ENCODE measurements at regions not wholly inside any gene's neighbourhood (a gene's known extent, or its start where the extent isn't known, plus 50 kb on each side); places are given as distances from the start of the nearest gene placed in this dataset.

DNA sequence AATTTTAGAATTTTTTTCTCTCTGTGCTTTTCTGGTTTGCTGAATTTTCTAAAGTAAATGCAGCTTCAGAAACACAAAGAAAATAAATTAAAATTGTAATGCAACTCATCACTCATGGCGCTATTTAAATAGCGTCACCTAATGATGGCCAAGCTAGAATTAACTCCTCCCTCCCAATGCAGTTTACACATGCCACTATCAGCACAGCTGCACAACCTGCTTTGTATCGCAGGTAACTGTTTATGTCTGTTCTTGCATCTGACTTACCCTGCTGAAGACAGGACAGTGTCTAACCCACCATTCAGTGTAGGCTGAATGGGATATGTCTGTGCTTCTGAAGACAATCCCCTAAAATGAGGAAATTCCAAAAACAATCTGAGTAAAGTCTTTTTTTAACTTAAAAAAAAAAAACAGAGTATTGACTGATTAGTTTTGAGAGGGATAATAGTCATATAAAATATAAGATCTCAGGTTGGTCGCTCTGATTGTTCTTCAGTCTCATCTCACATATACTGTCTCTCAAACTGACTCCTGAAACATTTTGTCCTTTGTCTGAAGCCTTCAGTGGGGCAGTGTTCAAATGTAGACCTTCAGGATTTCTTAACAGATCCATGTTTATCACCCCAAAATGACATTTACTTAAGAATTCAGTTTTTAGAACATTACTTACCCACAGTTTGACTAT is 271.4 kb downstream of the ZEB2 start:
- no peak for DNase-seq (ENCODE audit: low spot score in 2 of 2)
- in situ Hi-C loops (cut with MboI; ENCODE audit: low sequenced_read_pairs), result no loop called here
- Histone ChIP-seq H3K9me3 (peaks cover 8% of the 10 kb centered on the region; the same call in 1 of the 2 replicates), H3K36me3 (replicated peaks) (no peaks in the 10 kb centered on the region), H3K27me3 (ENCODE audit: low read depth) (no peaks in the 10 kb centered on the region), H3K4me3 (no peak overlapping the region), H3K4me1 (no peaks in the 10 kb centered on the region)

DNA sequence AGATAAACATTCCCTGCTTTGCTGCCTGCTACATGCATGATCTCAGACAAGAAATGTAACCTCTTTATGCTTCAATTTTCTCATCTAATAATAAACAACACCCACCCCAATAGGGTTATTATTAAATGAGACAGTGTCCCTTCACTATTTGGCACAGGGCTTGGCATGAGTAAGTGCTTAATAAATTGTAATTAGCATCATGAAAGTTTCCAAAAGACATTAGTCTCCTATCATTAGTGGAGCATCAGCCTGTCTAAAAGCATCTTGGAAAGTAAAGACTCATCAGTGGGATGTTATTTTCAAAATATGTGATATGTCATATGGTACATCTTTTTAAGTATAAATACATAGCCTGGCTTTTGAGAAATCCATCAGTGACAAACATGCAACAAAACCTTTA is 275.0 kb downstream of the ZEB2 start:
- H3K4me3 ChIP-seq, result no peak overlapping the region
- no peaks in the 10 kb centered on the region for H3K9me3 ChIP-seq
- DNase-seq (ENCODE audit: low spot score in 2 of 2), result no peak
- peaks cover 25% of the 10 kb centered on the region for H3K4me1 ChIP-seq
- in situ Hi-C loops (cut with MboI; ENCODE audit: low sequenced_read_pairs), result no loop called here
- H3K27me3 ChIP-seq (ENCODE audit: low read depth), result no peaks in the 10 kb centered on the region
- H3K36me3 ChIP-seq (replicated peaks), result no peaks in the 10 kb centered on the region

DNA sequence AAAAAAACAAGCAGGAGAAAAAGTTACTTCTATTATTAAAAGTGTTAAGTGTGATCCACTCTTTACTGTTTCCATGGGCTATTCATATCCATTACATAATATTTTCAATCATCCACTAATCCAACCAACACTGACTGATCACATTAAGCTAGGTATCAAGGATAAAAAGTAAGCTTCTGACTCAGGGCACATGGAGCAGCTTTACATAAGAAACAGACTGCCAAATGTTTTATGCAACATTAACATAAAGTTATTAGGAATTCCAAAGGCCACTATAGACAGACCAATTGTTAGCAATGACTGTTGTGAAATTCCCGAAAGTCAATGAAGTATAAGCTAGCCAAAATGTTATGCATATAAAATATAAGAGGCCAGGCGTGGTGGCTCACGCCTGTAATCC is 277.6 kb downstream of the ZEB2 start:
- no peaks in the 10 kb centered on the region for H3K9me3 ChIP-seq

DNA sequence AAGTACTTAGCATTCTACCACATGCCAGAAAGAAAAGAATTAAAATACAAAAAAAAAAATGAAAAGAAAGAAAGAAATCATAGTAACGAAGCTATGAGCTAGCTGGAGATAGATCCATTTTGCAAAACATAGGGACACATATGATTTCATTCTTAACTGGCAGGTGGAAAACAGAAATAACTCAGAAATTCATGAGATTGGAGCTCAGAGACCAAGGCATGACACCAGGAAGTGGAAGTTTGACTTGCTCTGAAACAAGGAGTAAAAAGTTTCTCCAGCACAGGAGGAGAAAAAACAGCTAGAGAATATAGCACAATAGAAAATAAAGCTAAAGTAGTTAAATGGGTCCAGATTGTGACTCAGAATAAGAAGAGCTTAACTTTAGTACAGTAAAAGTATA is 278.1 kb downstream of the ZEB2 start:
- H3K9me3 ChIP-seq, result no peaks in the 10 kb centered on the region
- H3K27me3 ChIP-seq (ENCODE audit: low read depth), result no peaks in the 10 kb centered on the region
- in situ Hi-C loops (cut with MboI; ENCODE audit: low sequenced_read_pairs), result no loop called here
- H3K36me3 ChIP-seq (replicated peaks), result no peaks in the 10 kb centered on the region
- DNase-seq (ENCODE audit: low spot score in 2 of 2), result no peak
- H3K4me3 ChIP-seq, result no peak overlapping the region
- peaks cover 33% of the 10 kb centered on the region for H3K4me1 ChIP-seq

More for the DNA sequence above, 277.6 kb downstream of the ZEB2 start:
- H3K36me3 ChIP-seq (replicated peaks), result no peaks in the 10 kb centered on the region
- in situ Hi-C loops (cut with MboI; ENCODE audit: low sequenced_read_pairs), result no loop called here
- DNase-seq (ENCODE audit: low spot score in 2 of 2), result peak in 1 of 2 experiments; percentile 58
- H3K4me3 ChIP-seq, result no peak overlapping the region
- peaks cover 33% of the 10 kb centered on the region for H3K4me1 ChIP-seq
- no peaks in the 10 kb centered on the region for H3K27me3 ChIP-seq (ENCODE audit: low read depth)

DNA sequence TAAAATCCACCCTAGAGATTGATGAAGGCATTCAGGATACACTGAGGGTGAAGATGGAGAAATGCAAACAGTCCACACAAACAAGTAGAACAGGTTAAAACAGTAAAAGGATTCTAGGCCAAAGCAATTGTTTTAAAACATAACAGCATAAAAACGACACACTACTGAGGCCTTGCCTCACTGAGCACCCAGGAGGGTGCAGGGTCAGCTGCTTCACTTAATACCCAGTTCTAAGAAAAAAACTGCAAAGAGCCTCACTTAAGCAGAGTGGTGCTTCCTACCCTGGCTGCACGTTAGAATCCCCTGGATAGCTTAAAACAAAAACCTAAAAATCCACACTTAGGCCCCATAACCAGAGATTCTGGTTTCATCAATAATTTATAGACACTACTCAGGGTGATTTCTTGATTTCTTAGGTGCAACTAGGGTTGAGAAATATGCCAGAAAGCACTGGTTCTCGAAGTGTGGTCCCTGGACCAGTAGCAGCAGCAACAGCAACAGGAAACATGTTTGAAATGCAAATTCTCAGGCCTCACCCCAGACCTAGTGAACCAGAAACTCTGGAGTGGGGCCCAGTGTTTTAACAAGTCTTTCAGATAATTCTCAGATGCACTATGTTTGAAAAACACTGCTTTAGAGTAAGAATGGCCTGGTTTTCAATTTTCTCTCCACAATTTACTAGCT is 279.1 kb downstream of the ZEB2 start:
- Histone ChIP-seq H3K4me1 (peaks cover 33% of the 10 kb centered on the region), H3K4me3 (no peak overlapping the region), H3K27me3 (ENCODE audit: low read depth) (no peaks in the 10 kb centered on the region), H3K9me3 (no peaks in the 10 kb centered on the region), H3K36me3 (replicated peaks) (no peaks in the 10 kb centered on the region)
- no peak for DNase-seq (ENCODE audit: low spot score in 2 of 2)
- in situ Hi-C loops (cut with MboI; ENCODE audit: low sequenced_read_pairs), result no loop called here

DNA sequence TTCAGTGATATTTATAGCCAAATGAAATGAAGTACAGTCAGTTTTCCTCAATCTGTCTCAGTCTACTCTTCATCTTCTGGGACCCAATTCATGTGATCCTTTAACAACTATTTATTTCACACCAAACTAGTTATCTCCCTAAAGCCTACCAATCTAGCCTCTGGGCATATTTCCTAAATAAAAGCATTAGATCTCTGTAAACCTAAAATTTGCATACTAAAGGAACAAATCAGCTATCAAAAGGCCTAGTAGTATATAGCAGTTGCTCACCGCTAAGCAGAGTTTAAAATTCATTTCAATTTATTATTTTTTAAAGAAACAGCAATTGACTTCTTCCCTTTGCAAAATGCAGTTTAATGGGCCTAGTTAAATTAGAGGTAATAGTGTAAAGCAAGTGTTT is 280.2 kb downstream of the ZEB2 start:
- in situ Hi-C loops (cut with MboI; ENCODE audit: low sequenced_read_pairs), result no loop called here
- H3K36me3 ChIP-seq (replicated peaks), result no peaks in the 10 kb centered on the region
- peaks cover 34% of the 10 kb centered on the region for H3K4me1 ChIP-seq
- H3K9me3 ChIP-seq, result no peaks in the 10 kb centered on the region
- no peak overlapping the region for H3K4me3 ChIP-seq
- no peaks in the 10 kb centered on the region for H3K27me3 ChIP-seq (ENCODE audit: low read depth)
- DNase-seq (ENCODE audit: low spot score in 2 of 2), result peak in 1 of 2 experiments; percentile 80

DNA sequence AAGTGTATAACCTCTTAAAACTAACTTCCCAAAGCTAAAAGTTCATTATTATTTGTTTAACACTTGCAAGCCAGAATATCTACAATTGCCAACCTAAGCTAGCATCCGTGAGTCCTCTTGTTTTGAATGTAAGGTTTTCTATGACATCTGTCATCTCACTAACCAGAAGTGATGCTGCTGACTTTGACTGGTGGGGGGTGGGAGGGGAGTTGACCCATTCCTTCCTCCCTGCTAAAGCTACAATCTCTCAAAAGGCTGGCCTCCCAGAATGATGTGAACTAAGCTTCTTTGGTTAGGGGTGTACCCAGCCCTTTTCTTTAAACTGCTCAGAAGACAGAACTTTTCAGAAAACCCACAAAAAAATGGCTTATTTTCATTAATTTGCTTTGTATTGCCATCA is 280.6 kb downstream of the ZEB2 start:
- Histone ChIP-seq H3K36me3 (replicated peaks) (no peaks in the 10 kb centered on the region), H3K27me3 (ENCODE audit: low read depth) (no peaks in the 10 kb centered on the region), H3K4me3 (no peak overlapping the region), H3K4me1 (peaks cover 38% of the 10 kb centered on the region), H3K9me3 (no peaks in the 10 kb centered on the region)
- in situ Hi-C loops (cut with MboI; ENCODE audit: low sequenced_read_pairs), result no loop called here
- DNase-seq (ENCODE audit: low spot score in 2 of 2), result no peak

DNA sequence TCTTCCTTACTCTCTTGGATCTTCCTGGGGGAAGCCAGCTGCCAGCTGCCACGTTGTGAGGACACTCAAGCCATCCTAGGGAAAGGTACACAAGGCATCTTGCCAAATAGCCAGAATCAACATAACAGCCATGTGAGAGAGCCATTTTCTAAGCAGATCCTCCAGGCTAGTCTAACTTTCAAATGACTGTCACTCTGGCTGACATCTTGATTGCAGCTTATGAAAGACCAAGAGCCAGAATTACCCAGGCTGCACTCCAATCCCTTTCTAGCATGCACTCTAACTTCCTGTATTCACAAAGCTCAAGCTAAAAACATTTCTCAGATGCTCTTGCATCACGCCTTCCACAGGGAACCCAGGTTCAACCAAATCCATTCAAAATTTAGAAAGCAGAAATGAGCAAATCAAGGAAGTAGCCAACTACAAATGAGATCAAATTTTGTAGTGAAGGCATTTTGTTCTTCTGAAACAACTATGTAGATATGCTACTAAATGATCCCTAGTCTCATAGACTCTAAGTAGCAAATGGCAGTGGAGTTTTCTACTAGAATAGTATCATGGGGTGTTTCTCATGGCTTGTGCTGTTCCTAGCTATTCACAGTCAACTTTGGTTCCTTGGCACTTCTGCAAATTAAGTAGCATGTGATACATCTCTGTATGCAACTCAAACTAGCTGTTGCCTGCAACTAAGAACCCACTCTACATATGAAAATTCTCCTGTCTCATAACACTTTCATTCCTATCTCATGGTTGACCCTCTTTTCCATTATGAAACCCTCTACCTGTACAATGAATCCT is 281.9 kb downstream of the ZEB2 start:
- Histone ChIP-seq H3K9me3 (no peaks in the 10 kb centered on the region), H3K36me3 (replicated peaks) (no peaks in the 10 kb centered on the region), H3K27me3 (ENCODE audit: low read depth) (no peaks in the 10 kb centered on the region), H3K4me3 (no peak overlapping the region), H3K4me1 (peaks cover 51% of the 10 kb centered on the region)
- no peak for DNase-seq (ENCODE audit: low spot score in 2 of 2)
- in situ Hi-C loops (cut with MboI; ENCODE audit: low sequenced_read_pairs), result no loop called here

DNA sequence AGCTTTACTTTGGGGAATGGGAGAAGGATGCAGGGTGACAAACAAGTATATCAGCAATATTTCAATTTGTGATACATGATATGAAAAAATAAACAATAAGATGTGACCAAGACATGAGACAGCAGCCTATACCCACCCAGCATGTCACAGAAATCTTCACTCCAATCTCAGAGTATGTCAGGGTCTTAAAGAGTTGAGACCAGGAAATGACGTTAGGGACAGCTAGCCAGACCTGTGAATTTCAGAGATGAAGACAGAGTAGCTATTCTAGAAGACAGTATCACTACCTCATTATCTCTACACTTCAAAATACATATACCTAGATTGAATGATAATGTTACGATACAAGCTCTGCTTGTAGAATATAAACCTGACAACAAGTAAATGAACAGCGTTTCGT is 282.8 kb downstream of the ZEB2 start:
- Histone ChIP-seq H3K36me3 (replicated peaks) (no peaks in the 10 kb centered on the region), H3K27me3 (ENCODE audit: low read depth) (no peaks in the 10 kb centered on the region), H3K4me3 (no peak overlapping the region), H3K9me3 (no peaks in the 10 kb centered on the region), H3K4me1 (peaks cover 46% of the 10 kb centered on the region)
- in situ Hi-C loops (cut with MboI; ENCODE audit: low sequenced_read_pairs), result no loop called here
- DNase-seq (ENCODE audit: low spot score in 2 of 2), result no peak

DNA sequence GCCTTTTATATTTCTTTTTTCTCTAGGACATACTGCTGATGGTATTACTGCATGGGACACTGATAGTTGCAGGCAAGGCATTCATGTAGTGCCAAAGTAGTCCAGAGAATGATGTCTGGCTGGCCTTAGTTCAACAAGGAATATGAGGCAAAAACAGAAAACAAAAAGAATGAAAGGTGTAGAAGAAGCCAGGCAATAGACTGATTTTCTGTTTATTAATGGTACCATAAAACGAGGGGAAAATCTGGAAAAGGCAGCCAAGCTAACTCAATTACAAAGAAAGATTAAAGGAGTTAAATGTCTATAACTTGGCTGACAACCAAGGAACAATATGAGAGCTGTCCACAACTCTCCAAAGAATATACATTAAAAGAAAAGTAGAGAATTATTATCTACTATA is 284.9 kb downstream of the ZEB2 start:
- Histone ChIP-seq H3K4me1 (peaks cover 35% of the 10 kb centered on the region), H3K4me3 (no peak overlapping the region), H3K36me3 (replicated peaks) (no peaks in the 10 kb centered on the region), H3K27me3 (ENCODE audit: low read depth) (no peaks in the 10 kb centered on the region), H3K9me3 (no peaks in the 10 kb centered on the region)
- DNase-seq (ENCODE audit: low spot score in 2 of 2), result no peak
- in situ Hi-C loops (cut with MboI; ENCODE audit: low sequenced_read_pairs), result no loop called here

DNA sequence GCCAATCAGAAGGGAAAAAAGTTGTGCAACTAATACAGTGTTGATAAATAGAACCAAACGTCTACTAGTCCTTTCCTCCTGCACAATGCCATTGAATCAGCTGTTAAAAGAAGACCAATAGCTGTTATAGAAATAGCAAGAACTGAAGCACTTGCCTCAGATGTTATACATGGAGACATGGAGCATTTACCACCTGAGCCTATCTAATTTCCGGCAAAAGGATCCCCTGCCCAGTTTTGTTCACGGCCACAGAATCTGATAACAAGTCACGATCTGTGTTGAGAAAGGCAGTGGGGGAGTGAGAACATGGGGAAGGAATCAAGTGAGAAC is 285.4 kb downstream of the ZEB2 start:
- in situ Hi-C loops (cut with MboI; ENCODE audit: low sequenced_read_pairs), result no loop called here
- Histone ChIP-seq H3K27me3 (ENCODE audit: low read depth) (no peaks in the 10 kb centered on the region), H3K9me3 (no peaks in the 10 kb centered on the region), H3K36me3 (replicated peaks) (no peaks in the 10 kb centered on the region), H3K4me3 (no peak overlapping the region), H3K4me1 (peaks cover 34% of the 10 kb centered on the region)
- DNase-seq (ENCODE audit: low spot score in 2 of 2), result no peak

DNA sequence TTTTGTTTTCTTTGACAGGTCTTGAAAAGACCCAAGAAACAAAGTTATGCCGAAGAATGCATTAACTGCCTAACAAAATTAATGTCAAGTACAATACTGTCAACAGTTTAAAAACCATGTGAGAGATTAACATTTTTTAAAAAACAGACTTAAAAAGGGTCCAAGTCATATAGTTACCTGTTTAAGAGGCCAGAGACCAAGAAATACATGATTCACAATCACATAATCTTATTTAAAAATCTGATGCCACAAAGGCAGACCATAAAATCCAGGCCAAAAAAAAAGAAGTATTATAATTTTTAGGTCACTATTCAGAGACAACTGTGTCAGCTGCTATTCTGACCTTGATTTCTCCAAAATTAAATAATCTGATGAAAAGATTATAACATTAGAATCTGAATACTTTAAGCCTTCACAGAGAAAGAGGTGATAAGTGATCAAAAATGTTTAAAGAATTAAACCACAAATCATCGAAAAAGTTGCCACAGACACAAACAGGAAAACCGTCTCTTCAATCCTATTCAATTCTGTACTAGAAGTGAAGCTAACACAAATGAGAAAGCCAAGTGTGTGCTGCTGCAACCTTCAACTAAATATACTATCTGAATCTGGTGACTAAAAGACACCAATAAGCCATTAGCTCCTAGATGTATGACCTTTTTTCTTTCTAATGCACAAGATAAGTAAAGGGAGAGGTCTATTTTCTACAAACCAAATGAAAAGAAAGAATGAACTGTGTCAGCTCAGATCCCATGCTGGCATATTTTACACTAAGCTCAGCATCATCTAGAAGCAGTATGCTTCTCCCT is 286.0 kb downstream of the ZEB2 start:
- DNase-seq (ENCODE audit: low spot score in 2 of 2), result no peak
- Histone ChIP-seq H3K4me3 (no peak overlapping the region), H3K4me1 (peaks cover 30% of the 10 kb centered on the region), H3K27me3 (ENCODE audit: low read depth) (no peaks in the 10 kb centered on the region), H3K36me3 (replicated peaks) (no peaks in the 10 kb centered on the region), H3K9me3 (no peaks in the 10 kb centered on the region)
- in situ Hi-C loops (cut with MboI; ENCODE audit: low sequenced_read_pairs), result no loop called here

DNA sequence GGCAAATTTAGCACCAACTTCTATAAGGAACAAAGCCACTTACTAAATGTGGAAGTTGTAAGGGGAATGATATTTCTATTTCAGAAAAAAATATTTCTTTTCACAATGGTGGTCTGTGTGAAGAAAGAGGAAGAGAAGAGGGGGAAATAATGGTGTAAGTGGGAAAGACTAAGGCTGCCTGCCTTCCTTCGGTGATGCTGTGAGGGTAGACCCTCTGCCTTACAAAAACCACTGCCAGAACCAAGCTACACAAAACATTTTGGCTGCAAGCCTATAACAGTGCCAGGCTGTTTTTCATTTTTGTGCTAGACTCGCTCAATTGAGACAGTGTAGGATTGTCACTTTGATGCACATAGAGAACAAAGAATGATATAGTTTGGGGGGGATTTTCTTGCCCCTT is 286.6 kb downstream of the ZEB2 start:
- DNase-seq (ENCODE audit: low spot score in 2 of 2), result no peak
- in situ Hi-C loops (cut with MboI; ENCODE audit: low sequenced_read_pairs), result no loop called here
- H3K9me3 ChIP-seq, result no peaks in the 10 kb centered on the region
- H3K27me3 ChIP-seq (ENCODE audit: low read depth), result no peaks in the 10 kb centered on the region
- H3K4me1 ChIP-seq, result peaks cover 30% of the 10 kb centered on the region
- H3K4me3 ChIP-seq, result no peak overlapping the region
- H3K36me3 ChIP-seq (replicated peaks), result no peaks in the 10 kb centered on the region

All from HAP-1 (cell line).